Activated CD4-positive, alpha-beta T cell treated with anti-CD3 and anti-CD28 coated beads, Interleukin-2, Interleukin-4, amounts not matched to agents 100 ng/mL and 50 ng/mL, durations not matched to agents 16 hours and 8 hours (primary cell): ENCODE measurements at regions not wholly inside any gene's neighbourhood (a gene's known extent, or its start where the extent isn't known, plus 50 kb on each side); places are given as distances from the start of the nearest gene placed in this dataset.

ENCODE experiments used
- DNase-seq: peaks from one replicate; pipeline ENCODE4 v3.0.0-alpha.2; 2020; ENCODE audit warnings: low spot score

DNA sequence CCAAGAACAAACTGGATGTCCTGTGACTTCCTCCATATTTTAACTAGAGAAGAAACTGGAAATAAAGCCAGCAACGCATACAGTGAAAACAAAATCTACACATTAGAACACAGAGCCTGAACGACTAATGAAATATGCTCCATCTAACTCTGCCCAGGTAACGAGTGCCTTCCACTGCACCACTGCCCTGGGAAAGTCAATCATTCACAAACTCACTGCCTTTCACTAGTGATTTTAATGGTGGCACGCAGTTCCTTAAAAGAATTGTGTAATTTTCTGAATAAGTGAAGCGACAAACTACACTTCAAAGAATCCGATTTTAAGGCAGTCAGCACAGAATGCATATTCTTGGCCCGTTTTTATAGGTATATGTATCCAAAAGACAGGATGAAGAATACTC lies 416.0 kb downstream of the SHQ1 start:
- DNase-seq = no peak

DNA sequence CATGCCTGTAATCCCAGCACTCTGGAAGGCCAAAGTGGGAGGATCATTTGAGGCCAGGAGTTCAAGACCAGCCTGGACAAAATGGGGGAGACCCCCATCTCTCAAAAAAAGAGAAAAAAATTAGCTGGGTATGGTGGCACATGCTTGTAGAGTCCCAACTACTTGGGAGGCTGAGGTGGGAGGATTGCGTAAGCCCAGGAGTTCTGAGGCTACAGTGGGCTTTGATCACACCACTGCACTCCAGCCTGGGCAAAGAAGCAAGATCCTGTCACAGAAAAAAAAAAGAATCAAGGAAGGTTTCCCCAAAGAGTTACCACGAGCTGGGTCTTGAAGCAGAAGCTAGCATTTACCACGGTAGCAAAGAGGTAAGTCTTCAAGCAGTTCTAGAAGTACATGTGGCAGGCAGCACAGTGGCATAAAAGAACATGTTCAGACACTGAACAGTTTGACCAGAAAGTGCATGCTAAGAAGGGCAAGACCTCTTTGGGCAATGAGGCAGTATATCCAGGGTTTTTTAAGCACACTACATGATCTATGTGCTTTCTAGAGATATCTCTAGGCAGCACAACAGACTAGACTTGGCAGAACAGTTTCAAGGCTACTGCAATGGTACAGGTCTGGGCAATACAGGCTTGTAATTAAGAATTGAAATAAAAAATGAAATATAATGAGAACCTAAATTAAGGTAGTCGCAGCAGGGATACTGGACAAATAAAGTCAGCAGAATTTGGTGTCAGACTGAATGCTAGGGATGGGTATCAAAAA lies 418.5 kb downstream of the SHQ1 start:
- DNase-seq = no peak

DNA sequence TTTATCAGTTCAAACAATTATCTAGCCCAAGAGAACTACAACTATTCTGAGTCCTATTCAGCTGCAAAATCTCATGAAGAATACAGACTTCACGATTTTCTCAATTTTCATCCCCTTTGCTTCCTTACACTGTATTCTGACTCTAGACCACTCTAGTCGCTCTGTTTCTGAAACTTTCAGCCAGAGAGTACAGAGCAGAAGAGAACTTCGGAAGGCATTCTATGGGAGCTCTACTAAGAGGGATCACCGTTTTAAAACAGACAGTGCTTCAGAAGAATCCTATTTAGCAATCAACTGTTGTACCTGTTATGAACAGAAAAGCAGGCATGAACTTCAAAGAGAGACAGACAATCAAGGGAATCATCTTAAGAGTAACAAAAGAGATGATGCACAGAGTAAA lies 419.4 kb downstream of the SHQ1 start:
- no peak for DNase-seq

DNA sequence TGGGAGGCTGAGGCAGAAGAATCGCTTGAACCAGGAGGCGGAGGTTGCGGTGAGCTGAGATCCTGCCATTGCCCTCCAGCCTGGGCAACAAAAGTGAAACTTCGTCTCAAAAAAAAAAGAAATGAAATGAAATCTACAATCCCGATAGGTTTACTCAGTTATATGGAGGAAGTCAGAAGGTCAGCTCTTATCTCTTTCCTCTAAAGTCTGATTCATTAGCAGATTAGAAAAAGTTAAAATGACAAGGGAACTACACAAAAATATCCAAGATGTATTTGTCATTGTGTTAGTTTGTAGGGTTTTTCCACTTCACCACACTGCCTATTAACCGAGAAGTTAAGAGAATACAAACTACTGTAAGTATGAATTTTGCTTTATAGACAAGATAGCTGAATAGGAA lies 420.6 kb downstream of the SHQ1 start:
- DNase-seq = peak; percentile 38

DNA sequence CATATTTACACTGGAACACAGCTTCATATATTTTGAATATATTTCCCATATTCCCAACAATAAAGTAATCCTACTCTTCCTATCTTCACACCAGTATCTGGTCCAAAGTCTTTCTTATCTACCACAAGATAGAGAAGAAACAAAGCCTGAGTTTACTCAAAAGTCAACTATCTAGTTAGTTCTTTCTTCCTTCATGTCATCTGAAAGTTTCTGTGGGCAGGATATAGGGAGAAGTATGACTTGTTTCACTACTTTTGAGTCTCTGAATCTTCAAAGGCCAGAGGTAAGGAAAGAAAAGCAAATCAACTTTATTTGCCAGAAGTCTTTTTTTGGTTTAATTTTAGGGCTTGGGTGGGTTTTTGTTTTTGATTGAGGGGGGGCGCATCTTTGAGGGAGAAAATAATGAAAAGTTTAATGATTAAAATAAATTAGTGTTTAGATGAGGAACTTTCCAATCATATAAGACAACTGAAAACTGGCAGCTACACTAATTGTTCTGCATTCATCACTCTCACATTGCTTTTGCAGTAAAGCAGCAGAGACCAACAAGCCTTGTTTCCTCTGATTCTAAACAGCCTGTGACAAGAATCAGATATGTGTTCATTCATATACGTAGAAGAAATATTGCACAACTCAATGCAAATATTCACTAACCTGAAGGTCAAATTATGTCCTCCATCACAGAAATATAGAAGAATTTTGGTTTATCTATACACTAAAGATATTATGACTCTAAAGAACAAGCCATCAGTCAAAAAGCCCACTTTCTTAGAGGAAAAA lies 421.4 kb downstream of the SHQ1 start:
- DNase-seq = peak; percentile 78

DNA sequence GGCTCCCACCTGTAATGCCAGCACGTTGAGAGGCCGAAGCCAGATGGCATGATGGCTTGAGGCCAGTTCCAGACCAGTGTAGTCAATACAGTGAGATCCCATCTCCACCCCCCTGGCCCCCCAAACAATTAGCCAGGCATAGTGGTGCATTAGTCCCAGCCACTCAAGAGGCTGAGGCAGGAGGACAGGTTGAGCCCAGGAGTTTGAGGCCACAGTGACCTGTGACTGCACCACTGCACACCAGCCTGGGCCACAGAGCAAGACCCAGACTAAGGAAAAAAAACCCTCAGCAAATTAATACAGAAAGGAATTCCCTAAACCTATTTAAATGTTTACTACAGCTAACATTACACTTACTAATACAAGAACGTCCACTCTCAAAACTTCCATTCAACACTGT lies 424.6 kb downstream of the SHQ1 start:
- DNase-seq = no peak

DNA sequence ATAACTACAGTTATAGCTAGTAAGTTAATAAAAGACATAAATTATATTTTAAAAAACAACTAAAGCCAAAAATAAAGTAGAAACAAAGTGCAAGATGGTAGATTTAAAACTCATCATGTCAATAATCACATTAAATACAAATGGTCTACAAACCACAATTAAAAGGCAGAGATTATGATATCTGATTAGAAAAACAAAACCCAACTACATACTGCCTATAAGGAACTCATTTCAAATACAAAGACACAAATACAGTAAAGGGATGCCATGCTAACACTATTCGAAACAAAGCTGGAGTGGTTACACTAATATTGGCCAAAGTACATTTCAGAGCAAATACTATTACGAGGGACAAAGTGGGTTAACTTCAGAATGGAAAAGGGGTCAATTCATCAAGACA lies 426.5 kb downstream of the SHQ1 start:
- no peak for DNase-seq

DNA sequence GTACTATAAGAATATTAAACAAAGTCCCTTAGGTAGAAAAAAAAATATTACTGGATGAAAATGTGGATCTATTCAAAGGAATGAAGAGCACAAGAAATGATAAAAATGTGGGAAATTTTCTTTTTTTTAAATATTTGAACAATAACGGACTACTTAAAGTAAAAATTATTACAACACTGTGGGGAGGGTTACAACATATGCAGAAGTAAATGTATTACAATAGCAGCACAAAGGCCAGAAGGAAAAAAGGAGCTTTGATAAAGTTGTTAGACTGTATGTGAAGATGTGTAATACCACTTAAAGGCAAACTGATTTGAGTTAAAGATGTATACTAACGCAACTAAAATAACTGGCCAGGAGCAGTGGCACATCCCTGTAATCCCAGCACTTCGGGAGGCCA lies 427.1 kb downstream of the SHQ1 start:
- DNase-seq = no peak

DNA sequence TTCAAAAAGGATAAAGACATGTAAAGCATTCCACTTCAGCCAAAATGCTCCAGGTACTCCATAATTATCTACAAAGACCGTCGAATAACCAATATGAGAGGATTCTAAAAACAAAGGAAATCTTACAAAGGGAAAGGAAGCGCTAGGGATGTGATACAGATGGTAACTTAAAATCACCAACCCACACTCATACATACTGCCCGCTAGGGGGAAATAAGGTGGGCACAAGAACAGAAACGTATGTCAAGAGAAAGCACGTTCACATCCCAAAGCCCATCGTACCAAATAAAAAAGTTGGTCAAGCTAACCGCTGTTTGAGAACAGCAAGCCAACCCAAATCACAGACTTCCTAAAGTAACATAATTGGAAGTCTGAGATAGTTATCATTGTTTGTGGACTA lies 429.4 kb downstream of the SHQ1 start:
- DNase-seq = no peak

DNA sequence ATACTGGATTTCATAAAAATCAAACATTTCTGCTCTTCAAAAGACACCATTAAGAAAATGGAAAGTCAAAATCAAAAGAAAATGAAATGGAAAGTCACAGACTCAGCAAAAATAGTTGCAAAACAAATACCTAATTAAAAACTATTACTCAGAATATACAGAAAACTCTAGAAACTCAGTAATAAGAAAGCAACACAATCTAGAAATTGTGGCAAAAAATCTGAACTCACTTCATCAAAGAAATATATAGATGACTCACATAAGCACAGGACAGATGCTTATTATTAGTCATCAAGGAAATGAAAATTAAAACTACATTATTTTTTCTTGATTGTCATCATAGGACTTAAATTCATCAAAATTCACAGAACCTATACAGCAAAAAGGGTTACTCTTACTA lies 430.0 kb downstream of the SHQ1 start:
- DNase-seq = peak; percentile 50

DNA sequence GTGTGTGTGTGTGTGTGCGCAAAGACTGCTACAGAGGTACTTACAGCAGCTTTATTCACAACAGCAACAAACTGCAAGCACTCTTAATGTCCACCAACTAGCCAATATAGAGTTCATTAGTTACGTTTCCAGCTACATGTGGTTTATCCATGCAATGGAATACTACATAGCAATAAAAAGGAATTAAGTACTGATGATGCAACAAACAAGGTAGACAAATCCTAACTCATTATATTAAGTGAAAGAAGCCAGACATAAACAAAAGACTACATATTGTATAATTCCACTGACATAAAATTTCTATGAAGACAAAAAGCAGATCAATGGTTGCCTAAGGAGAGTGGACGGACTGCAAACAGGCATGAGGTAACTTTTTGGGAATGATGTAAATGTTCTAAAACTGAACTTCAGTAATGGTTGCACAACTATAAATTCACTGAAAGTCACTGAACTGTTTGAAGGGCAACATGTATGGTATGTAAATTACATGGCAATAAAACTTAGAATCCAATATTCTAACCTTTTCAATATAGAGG lies 433.7 kb downstream of the SHQ1 start:
- no peak for DNase-seq

DNA sequence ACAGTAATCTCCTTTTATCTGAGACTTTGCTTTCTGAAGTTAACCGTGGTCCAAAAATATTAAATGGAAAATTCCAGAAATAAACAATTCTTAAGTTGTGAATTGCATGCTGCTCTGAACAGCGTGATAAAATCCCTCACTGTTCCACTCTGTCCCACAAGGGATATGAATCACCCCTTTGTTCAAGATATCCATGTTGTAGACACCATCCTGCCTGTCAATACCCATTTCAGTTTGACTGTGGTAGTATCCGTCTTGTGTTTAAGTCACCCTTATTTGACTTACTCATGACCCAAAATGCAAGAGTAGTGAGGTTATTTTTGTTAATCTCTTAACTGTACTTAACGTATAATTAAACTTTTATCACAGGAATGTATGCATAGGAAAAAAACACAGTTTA lies 435.0 kb downstream of the SHQ1 start:
- DNase-seq = peak; percentile 59

DNA sequence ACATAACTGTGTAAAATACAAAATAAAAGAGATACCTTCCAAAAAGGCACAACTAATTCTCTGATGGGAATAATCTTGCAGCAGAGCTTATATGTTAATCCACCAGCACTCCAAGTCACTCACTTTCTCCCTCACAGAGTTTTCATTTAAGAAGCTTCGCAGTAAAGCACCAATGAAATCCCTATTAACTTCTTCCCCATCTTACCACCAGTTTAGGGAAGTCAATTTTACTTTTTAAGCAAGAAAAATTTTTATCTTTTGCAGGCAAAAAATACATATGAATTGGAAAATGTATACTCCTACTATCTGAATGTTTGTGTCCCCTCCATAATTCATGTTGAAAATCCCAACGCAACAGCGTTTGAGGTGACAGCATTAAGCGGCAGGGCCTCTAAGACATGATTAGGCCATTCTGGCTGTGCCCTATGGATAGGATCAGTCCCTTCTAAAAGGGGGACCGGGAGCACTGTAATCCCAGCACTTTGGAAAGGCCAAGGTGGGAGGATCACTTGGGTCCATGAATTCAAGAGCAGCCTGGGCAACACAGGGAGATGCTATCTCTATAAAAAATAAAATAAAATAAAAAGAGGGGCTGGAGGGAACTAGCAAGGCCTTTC lies 435.8 kb downstream of the SHQ1 start:
- DNase-seq = no peak

DNA sequence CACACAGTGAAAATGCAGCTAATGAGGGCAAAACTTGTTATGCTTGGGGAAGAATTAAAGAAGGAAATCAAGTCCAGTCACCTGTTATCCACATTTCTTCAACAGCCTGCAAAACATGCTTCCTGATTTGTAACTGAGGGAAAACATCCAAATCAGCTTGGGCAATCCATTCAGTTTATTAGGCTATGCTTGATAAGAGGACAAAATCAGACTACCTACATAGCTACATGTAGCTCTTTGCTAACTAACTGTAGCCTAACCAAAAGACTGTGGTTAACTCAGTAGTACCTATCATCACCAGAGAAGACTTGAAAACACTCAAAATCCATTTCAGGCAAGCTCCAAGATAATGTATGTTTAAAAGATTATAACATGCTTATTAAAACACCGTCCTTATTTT lies 436.4 kb downstream of the SHQ1 start:
- DNase-seq = no peak

DNA sequence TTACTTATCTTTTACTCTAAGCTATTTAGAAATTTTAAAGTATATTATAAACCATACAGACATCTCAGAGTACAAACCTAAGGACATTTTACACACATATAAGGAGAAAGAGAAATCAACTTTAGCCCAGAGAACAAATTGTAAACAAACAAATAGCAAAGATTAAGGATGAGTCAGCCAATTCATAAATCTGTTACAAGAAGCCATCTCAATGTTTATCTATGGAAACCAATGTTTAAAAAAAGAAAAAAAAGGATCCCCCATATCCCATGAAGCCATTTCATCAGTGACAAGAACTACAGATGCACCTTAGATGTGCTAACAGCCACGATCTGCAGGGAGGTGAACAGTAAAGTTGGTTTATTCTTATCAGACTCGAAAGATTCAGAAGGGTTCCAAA lies 437.1 kb downstream of the SHQ1 start:
- no peak for DNase-seq

DNA sequence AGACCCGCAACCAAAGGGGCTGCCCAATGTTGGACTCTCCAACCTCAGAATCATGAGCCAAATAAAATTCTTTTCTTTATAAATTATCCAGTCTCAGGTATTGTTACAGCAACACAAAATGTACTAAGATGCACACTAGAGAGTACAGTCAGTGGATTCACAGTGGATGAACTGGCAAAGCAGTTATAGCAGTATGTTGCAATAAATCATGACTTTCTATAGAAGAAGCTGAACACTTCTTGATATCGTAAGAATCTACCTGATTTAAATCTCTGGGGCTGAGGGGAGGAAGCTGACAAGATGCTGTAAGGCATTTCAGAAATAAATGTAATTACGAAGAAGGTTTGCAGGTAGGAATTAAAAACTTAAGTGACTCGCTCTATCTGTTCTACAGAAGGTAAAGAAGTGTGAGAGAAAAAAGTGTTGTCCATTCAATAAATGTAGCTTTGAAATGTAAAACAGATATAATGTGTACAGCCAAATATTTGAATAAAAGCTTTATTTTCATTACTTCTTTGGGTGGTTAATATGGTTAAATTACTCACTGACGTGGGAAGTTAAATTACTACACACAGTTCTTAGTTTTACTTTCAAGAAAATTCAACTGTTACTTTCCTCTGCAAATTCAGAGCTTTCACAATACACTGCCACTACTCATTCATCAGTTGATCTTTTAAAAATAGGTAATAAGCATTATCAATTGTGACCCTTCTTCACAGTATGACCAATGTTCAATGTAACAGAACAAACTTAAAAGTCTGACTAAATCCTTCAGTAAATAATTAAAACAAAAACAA lies 439.1 kb downstream of the SHQ1 start:
- DNase-seq = no peak

DNA sequence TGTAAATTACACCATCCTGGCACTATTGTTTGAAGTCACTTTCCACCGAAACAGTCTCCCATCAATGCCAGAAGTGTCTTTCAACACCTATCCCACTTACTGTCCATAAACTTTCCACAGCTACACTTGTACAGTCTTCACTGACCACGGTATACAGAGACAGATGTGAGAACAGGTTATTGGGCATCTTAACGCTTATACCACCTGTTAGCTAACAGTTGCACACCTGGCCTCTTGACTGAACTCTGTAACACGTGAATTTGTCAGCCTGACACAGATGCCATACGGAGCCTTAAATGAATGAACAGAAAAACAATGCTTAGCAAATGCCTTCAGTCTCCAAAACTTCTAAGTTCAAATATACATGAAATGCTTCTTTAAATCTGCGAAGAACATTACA lies 440.5 kb downstream of the SHQ1 start:
- DNase-seq = no peak

DNA sequence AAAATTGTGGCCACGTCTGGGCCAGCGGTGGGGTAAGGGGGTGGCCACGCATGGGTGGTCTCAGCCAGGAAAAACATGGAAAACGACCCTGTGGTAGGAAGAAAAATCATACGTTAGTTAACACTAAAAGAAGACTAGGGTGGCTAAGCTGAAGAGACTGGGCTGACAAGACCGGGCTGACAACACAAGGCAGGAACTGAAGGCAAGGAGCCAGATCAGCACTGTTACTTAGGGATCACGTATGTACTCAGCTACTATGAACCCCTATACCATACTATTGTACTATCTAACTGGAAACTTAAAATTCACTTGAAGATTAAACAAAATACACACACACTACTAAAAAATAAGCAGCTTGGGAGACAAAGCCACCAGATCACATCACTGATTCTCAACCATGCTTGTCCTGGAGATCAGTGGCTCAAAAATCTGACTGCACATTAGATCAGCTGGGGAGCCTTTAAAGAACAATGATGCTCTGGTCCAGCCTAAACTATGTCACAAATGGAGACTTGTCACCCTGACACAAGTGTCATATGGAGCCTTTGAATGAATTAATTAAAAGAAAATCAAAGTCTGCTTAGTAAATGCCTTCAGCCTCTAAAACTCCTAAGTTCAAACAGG lies 442.2 kb downstream of the SHQ1 start:
- no peak for DNase-seq

DNA sequence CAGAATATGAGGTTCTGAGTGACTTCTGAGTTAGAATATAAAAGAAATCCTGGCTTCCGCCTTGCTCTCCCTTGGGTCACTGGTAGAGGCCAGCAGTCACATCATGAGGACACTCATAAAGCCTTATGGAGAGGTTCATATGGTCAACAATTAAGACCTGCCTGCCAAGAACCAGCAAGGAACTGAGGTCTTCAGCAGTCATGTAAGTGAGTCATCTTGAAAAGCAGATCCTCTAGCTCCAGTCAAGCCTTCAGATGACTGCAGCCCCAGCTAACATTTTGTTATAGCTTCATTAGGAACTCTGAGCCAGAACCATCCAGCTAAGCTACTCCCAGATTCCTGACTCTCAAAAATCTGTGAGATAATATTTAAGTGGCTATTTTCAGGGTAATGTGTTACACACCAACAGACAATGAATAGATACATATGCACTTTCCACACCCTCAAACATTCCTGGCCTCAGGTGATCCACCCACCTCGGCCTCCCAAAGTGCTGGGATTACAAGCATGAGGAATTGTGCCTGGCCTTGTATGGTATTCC lies 447.2 kb downstream of the SHQ1 start:
- no peak for DNase-seq

DNA sequence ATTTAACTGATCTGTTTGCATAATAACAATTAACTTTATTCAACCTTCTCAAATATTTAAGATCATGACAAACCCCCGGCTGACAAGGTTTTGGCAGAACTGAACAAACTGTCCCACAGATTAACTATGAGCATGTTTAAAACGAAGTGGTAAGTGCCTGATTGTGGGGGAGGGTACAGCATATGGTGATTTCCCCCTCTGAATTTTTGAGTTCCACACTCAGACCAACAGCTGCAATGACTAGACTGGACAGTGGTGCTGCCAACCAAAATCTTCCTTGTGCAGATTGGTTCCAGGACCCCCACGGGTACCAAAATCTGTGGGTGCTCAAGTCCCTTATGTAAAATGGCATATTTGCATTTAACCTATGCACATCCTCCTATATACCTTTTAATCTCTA lies 449.5 kb downstream of the SHQ1 start:
- DNase-seq = no peak

DNA sequence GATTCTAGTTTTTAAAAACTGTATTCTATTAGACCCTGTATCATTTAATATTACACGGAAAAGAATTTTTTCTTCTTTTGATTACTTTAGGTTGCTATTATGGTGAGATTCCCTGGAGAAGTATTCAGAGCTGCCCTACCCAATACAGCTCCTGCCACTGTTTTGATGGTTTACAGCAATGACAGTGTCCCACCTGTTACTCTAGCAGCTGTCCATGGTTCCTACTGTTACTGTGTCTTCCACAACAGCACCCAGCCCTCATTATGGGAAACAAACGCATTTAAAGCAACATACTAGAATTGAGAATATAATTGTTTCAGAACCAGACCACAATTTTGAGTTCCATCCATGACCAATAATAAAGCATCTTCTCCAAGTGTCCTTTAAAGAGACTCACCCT lies 450.7 kb downstream of the SHQ1 start:
- no peak for DNase-seq
